HG02610 (cell line): ENCODE measurements at regions not wholly inside any gene's neighbourhood (a gene's known extent, or its start where the extent isn't known, plus 50 kb on each side); places are given as distances from the start of the nearest gene placed in this dataset.
"Not testable (repeated sequence)": the region's sequence is repeated elsewhere in the genome, so short reads cannot be mapped to it uniquely, and the experiment has no call there.

Experiments
- ATAC-seq: cut with Tn5 transposase; IDR thresholded peaks from one replicate; pipeline ENCODE4 v1.9.1; 2021; ENCODE audit warnings: mild to moderate bottlenecking, moderate library complexity; ENCODE audit not compliant: unreplicated experiment

DNA sequence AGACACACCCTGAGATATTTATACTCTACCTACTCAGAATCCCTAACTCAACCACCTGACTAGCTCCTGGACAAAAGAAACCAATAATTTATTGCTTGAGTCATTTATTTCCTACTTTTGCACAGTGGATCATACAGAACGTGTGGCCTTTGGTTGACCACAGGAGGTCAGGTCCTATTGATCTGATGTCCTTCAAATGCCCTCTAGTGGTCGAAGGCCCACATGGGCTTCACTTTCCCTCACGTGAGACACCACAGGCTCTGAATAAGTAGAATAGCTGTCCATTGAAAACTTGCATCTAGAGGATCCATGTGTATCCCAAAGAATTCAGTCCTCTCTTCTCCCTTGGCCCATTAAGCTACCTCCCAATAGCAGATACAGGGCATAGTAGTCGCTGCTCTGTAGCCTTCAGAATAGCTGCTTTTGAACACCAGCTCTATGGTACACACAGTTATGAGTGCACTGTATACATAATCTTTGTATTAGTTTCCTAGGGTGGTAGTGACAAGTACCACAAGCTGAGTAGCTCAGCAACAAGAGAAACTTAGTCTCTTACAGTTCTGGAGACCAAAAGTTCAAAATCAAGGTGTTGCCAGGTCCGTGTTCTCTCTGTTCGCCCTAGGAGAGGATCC lies 177.6 kb upstream of the SMARCA2 start:
- peak; percentile 60 for ATAC-seq

DNA sequence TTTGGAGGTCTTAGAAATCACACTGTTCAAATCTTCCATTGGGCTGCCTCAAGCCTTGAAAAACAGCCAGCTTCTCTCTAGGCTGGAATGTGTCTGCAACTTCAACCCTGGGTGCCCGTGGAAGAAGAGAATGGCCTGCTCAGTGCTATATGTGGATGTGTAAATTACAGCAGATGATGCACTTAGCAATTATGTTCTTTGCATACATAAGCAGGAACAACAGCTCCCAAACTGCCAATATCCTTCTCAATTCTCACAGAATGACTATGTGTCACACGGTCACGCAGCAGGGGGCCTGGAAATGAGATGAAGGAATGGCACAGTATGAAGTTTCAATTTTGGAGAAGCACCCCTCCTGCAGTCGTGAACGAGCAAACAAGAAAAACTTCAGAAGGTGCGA lies 175.2 kb upstream of the SMARCA2 start:
- ATAC-seq = no peak

DNA sequence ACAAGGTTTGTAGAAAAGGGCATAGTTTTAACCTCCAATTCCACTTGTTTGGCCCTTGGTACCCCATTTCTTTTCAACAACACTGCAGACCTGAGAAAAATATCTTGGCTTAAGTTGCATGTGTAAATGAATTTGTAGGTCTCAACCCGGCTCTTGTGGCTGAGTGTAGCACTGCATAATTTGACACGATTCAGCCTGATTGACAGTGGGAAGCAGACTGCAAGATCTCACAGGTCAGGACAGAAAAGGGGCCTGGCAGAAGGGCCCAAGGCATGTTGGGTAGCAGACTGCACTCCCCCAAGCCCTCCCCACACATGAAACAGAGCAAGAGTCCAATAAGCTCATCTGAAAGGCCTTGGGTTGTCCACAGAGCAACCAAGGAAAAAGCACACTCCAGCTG lies 169.7 kb upstream of the SMARCA2 start:
- ATAC-seq = no peak

DNA sequence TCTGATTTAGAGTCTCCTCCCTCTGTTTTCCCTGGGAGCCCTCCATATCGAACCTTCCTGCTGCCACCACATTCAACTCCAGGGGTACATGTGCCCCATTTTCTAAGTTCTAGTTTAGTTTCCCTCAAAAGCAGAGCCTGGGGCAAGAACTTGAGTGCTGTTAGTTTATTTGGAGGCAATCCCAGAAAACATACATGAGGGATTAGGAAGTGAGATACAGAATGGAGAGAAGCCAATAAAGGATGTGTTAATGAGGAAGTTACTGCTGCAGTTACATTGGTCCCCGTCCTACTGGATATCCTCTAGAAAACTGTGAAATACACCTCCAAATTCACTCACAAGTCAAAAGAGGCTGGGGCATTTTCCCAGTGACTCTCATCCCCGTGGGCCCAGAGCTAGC lies 159.4 kb upstream of the SMARCA2 start:
- no peak for ATAC-seq

DNA sequence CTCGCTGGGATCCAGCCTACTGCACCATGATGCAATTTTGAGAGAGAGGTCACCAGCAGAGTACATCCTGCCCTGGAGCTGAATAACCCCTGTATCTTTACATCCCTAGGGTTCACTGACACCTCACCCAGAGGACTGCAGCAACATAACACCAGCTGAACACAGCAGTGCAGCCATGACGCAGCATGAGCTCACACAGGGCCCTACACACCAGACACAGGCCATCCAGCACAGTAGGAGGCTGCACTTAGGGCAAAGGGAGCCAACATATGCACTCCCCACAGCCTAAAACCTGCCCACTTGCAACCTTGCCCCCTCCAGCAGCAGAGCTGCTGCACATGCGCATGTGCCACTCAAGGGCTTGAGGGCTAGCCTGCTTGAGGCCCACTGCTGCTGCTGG lies 157.3 kb upstream of the SMARCA2 start:
- ATAC-seq = no peak

DNA sequence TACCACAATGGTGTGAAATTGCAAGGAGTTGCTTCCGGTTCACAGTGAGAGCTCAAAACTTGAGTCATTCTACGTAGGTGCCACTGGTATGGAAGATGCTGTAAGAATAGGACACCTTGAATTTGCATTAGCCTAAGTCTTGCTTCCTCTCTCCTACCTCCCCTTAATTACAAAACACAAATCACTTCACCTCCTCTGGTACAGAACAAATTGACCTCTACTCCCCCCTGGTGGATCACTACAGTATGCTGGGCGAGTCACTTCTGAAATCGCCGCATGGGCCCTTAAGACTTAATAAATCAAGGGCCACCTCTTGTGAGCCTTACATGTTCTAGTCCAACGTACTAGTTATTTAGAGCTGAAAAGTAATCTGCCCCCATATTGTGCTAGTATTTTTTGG lies 145.3 kb upstream of the SMARCA2 start:
- peak; percentile 76 for ATAC-seq

DNA sequence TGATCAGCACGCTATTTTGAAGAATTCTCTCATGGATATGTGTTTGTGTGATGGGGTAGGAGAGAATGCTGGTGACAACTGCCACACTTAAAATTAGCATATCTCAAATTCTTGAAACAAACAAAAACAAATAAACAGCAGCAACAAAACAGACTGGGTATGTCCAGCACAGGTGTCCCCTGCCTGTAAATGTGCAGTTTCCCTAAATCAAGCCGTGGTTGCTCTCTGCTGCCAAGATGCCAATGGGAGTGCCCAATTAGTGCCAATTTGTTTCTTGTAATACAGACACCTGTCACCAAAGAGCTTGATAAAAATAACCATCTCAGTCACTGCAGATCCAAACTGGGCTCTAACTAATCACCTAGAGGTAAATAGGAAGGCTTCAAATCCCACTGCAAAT lies 144.2 kb upstream of the SMARCA2 start:
- ATAC-seq = no peak

DNA sequence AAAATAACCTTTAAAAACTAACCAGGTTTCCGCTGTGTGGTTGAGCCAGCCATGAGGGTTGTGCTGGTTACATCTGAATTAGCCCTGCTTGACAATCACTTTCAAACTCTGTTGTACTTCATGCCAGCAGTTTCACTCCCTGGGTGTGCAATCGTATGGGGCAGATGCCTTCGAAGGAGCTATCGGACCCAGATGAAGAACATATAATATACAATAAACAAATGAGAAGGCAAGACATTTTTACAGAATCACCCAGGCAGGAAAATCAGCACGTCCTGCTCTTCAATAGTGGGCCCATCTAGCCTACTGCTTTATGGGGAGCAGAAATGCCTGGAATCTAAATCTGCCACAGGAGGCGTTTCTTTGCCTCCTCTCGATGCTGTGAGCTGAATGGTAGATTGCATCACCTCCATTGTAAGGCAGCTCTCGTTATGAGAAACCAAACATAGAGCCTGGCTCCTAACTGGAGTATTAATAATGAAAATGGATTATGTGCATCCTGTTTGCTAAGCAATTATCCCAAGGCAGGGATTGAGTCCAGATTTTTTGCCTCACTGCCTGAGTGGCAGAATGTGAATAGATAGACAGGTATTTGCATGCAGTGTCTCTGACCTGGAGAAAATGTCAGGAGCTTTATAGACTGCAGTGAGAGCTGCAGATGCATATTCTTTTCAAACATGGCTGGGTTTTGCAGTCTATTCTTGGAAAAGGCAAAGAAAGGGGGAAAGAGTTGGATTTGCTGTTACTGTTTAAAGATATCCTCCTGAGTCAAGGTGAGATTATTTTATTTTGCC lies 143.3 kb upstream of the SMARCA2 start:
- no peak for ATAC-seq

DNA sequence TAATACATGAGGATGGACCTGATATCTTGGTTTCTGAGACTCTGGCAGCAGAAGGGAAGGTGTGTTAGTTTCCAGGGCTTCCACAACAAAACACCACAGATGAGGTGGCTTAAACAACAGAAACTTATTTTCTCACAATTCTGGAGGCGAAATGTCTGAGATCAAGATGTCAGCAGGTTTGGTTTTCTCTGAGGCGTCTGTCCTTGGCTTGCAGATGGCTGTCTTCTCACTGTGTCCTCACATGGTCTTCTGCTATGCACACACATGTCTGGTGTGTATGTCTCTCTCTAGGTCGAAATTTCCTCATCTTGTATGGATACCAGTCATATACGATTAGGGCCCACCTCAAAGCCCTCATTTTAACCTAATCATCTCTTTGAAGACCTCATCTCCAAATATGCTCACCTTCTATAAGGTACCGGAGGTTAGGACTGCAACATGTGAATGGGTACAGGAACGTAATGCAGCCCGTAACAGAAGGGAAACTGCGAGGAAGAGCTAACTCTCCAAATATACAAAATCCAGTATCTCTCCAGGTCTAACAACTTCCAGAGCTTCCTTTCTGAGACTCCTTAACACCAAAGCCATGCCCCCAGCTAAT lies 139.8 kb upstream of the SMARCA2 start:
- no peak for ATAC-seq

DNA sequence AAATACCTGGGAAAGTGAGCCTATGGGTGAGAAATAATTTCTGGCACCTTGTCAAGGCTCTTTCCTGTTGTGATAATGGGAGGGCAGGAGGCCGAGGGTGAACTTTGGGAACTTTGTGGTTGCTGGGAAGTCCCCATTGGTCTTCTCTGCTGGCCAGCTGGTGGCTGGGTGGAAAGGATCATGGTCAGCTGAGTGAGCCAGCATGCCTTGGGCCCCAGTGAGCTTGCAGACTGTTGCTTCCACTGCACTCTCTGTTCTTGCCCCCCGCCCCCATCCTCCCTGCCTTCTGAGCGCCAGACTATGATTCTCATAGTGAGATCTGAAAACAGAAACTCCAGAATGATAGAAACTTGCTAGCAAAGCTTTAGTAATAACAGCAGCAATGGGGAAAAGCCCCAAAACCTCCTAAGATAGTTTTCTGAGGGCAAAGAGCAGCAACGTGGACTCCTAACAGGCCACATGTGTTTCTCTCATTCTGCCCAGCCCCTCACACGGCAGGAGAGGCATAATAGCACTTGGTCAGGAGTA lies 139.2 kb upstream of the SMARCA2 start:
- peak; percentile 64 for ATAC-seq

DNA sequence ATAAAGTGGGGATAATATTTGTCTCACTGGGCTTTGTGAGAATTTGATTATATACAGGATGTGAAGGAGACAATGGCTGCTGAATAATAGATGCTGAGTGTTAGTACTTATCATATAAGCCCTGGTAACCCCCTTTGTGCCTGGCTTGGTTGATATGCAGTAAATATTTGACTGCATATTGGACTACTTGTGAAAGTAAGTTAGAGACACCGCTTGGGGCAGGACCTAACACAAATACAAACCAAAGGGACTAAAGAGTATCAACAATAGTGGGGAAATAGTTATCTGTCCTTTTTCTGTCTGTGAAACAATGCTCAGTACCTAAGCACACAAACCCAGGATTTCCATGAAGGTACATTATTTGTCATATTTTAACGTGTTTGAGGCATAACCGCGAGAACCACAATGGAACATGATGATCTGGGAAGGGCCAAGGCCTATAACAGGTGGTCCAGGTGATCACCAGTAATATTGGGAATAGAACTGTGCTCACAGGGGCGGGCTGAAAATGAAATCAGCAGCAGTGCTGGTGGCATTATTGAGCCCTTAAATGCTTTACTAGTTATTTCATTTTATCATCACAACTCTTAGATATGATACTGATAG lies 138.2 kb upstream of the SMARCA2 start:
- no peak for ATAC-seq

DNA sequence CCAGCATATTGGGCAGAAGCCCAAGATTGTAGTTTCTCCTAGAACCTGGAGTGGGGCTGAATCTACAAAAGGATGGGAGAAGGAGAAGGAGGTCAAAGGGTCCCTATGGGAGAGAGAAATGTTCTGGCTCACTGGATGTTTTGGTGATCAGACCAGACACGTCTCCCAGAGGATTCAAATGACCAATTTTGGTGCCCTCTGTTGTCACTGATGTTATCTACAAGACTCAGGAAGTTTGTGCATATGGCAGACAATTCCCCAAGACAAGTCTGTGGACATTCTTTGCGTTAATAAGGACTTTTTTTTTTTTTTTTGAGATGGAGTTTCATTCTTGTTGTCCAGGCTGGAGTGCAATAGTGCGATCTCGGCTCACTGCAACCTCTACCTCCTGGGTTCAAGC lies 137.2 kb upstream of the SMARCA2 start:
- ATAC-seq = no peak

DNA sequence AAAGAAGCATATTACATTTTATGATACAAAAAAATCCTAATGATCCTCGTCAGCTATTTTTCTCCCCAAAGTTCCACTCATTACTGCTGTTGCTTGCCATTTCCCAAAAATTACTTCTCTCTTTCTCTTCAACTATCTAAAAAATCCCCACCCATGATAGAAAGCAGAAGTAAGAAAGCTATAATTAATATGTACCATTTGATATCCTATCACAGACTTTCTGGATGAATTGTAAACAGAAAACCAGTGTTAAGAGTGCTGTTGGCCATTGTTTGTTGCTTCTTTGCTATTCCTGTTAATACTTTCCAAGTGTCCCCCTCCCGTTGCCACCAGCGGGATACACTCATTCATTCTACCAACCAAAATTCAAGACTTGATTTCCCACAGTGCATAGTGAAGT lies 136.3 kb upstream of the SMARCA2 start:
- ATAC-seq = no peak

DNA sequence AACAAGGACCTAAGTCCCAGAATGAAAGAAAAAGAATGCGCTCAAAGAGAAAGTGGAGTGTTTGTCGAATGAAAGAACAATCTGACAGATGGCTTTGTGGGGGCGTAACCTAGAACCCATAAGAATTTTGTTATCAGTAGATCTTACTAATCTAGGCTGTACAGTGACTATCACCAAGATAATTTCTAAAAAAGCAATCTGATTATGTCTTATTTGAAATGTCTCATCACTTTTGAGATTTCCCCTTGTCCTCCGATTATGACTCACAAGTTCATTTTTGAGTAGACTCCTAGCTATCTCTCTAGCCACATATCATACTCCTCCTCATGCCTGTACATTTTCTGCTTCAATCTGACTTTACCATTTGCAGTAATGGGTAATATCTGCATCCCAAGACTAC lies 135.6 kb upstream of the SMARCA2 start:
- peak; percentile 37 for ATAC-seq

DNA sequence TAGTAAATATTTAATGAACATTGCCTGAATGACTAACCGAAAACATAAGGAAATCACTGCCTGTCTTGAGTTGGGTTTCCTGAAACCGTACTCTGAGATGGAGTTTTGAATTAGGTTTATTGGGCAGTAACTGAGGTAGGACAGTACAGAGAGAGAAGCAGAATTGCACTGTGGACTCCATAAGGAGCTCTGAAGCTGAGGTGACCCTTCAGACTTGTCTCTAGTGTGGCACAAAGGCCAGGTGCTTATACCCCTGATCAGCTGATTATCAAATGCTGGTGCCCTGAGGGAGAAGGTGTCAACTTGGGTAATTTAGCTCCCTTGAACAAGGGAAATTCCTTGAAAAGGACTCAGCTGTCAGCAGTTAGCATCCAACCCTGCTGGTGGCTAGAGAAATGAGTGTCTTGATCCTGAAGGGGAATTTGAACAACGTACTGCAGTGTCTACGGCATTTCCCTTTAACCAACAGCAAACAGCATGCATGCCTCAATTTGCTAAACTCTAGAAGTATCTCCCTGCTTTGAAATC lies 135.0 kb upstream of the SMARCA2 start:
- ATAC-seq = peak; percentile 28

DNA sequence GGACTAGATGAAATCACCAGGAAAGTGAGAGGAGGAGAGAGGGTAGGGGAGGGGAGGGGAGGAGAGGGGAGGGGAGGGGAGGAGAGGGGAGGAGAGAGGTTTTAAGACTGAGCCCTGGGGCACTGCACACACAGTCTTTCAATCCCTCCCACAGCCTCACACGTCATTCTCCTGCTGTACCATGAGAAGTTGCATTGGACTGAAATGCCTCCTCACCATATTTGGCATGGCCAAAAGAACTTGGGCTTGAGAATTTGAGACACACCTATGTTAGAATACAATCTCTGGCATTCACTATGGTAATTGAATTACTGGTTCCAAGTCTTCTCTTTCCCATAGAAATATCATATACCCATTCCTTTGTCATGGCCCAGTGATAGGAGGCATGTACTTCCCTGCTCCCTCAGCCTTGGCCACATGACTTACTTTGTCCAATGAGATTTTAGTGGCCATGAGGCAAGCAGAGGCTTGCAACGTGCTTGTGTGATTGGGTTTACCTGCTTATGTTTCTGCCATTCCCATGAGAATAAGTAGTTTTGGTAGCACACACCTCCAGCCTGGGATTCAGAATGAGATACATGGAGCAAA lies 133.3 kb upstream of the SMARCA2 start:
- ATAC-seq = no peak

DNA sequence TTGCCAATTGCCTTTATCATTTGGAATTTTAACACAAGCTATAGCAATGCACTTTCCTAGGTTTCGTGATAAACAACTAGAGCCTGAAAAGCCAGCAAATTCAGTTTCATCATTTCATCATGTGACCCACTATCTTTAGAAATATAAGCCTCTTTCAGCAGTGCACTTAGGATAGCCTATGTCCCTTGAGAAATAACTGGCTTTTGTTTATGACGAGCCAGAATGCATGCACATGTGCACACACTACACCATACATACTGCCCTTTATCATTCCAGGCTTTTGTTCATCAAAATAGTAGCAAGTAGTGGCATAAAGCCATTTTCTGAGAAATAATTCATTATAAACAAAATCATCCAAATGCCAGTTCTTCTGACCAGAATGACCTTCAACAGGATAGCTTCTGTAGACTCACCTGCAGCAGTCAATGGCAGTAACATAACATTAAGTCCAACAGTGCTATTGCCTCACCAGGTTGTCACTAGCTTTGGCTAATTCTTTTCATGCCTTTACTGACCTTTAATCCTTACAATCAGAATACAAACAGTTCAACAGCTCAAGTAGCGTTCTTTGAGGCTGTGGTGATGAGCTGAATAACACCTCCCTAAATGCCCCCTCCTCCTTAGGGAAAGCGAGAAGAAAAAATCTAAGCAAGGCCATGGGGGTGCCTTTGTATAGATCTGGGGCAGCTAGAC lies 132.3 kb upstream of the SMARCA2 start:
- ATAC-seq = no peak

DNA sequence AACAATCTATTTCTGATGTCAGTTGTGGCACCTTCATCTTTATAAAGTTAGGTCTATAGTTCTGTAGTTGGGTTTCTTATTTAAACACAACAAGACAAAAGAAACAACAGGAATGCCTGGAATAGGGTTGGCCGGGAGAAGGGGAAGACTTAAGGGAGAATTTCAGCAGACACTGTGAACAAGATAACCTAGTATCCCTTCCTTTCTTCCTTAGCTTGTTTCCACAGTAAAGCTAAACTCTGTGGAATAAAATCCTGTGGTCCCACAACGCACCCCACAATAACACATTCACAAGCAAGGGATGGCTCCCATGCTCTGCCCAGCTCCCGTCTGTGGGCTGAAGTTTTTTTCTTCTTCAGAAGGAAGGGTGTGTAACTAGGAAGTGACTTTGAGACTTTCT lies 124.9 kb upstream of the SMARCA2 start:
- no peak for ATAC-seq

DNA sequence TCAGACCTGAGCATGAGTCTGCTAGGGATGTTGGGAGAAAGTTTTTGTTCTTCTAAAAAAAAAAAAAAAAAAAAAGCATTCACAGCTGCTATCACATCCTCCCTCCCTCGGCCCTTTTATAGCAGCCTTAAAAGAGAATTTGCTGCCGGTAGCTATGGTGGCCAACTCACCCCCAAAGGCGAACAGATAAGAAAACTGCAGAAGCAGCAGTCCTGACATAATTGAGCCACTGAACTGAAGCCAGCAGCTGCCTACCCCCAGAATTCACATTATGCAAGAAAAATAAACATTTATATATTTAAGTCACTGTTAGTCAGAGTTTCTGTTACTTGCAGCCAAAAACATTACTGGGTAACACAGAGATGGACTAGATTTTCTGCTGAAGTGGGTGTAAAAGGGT lies 124.3 kb upstream of the SMARCA2 start:
- no peak for ATAC-seq

DNA sequence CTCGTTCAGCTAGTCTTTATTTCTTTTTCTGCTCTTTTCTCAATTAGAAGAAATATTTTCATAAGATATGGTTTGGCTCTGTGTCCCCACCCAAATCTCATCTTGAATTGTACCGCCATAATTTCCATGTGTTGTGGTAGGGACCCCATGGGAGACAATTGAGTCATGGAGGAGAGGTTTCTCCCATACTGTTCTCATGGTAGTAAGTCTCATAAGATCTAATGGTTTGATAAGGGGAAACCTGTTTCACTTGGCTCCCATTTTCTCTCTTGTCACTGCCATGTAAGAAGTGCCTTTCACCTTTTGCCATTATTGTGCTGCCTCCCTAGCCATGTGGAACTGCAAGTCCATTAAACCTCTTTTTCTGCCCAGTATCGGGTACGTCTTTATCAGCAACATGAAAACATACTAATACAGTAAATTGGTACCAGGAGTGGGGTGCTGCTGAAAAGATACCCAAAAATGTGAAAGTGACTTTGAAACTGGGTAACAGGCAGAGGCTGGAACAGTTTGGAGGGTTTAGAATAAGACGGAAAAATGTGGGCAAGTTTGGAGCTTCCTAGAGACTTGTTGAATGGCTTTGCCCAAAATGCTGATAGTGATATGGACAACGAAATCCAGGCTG lies 112.0 kb upstream of the SMARCA2 start:
- not testable (repeated sequence) for ATAC-seq
